Gastrocnemius medialis (tissue), 4 donors: ENCODE measurements at regions not wholly inside any gene's neighbourhood (a gene's known extent, or its start where the extent isn't known, plus 50 kb on each side); places are given as distances from the start of the nearest gene placed in this dataset.

ENCODE experiments used
- POLR2A ChIP-seq, 2 donors: fragments of 450-650 bp; IDR thresholded peaks; one replicate each; pipeline ENCODE4 v1.6.1; 2017; ENCODE audit warnings: antibody characterized with exemption in 2 of 2, mild to moderate bottlenecking in 2 of 2, moderate library complexity in 2 of 2
- TF ChIP-seq, protein P1 (sequence below), 5 experiments: fragments of 450-650 bp in 3 of 5; fragments of 200-600 bp in 2 of 5; sonication (generic) in 2 of 5; IDR thresholded peaks in 4 of 5; conservative IDR thresholded peaks in 1 of 5; 1 replicate in 4 of 5; 2 replicates in 1 of 5; pipeline ENCODE4 v1.5.1; 2016 to 2019; ENCODE audit warnings: antibody characterized with exemption in 5 of 5, mild to moderate bottlenecking in 3 of 5, moderate library complexity in 3 of 5

GRCh38 chr9:78143281-78144007 is 92.4 kb upstream of the CEP78 start:
- TF ChIP-seq, protein P1, sequence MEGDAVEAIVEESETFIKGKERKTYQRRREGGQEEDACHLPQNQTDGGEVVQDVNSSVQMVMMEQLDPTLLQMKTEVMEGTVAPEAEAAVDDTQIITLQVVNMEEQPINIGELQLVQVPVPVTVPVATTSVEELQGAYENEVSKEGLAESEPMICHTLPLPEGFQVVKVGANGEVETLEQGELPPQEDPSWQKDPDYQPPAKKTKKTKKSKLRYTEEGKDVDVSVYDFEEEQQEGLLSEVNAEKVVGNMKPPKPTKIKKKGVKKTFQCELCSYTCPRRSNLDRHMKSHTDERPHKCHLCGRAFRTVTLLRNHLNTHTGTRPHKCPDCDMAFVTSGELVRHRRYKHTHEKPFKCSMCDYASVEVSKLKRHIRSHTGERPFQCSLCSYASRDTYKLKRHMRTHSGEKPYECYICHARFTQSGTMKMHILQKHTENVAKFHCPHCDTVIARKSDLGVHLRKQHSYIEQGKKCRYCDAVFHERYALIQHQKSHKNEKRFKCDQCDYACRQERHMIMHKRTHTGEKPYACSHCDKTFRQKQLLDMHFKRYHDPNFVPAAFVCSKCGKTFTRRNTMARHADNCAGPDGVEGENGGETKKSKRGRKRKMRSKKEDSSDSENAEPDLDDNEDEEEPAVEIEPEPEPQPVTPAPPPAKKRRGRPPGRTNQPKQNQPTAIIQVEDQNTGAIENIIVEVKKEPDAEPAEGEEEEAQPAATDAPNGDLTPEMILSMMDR (IDR thresholded peaks at IDR 0.05 in 4 of 5, conservative IDR thresholded peaks at IDR 0.05 in 1 of 5), result no peak
- no peak for TF ChIP-seq POLR2A (IDR thresholded peaks at IDR 0.05)
